M059J (cell line): ENCODE measurements at regions not wholly inside any gene's neighbourhood (a gene's known extent, or its start where the extent isn't known, plus 50 kb on each side); places are given as distances from the start of the nearest gene placed in this dataset.
"Not testable (repeated sequence)": the region's sequence is repeated elsewhere in the genome, so short reads cannot be mapped to it uniquely, and the experiment has no call there.

Experiments
- DNase-seq: peaks from one replicate; pipeline ENCODE4 v3.0.0-alpha.2; 2012; ENCODE audit warnings: low read depth

GRCh38 chr6:148602136-148602535, 144.7 kb upstream of the UST start:
- DNase-seq, result no peak

GRCh38 chr6:148608199-148608951, 138.5 kb upstream of the UST start:
- peak; percentile 33 for DNase-seq

GRCh38 chr6:148611213-148611612, 135.6 kb upstream of the UST start:
- peak; percentile 79 for DNase-seq

GRCh38 chr6:148612043-148612442, 134.8 kb upstream of the UST start:
- no peak for DNase-seq

GRCh38 chr6:148614602-148615001, 132.2 kb upstream of the UST start:
- DNase-seq, result no peak

GRCh38 chr6:148616841-148617240, 130.0 kb upstream of the UST start:
- DNase-seq, result no peak

- DNase-seq, result peak; percentile 67
Measured at GRCh38 chr6:148617530-148617929, 129.3 kb upstream of the UST start.

GRCh38 chr6:148619891-148620290, 126.9 kb upstream of the UST start:
- DNase-seq, result no peak

GRCh38 chr6:148620579-148621298, 126.1 kb upstream of the UST start:
- DNase-seq, result no peak

- no peak for DNase-seq
Measured at GRCh38 chr6:148625609-148626008, 121.2 kb upstream of the UST start.

GRCh38 chr6:148628251-148628650, 118.6 kb upstream of the UST start:
- DNase-seq, result no peak

GRCh38 chr6:148629181-148629580, 117.6 kb upstream of the UST start:
- no peak for DNase-seq

- no peak for DNase-seq
Measured at GRCh38 chr6:148629592-148630465, 117.0 kb upstream of the UST start.

- no peak for DNase-seq
Measured at GRCh38 chr6:148635070-148635743, 111.6 kb upstream of the UST start.

GRCh38 chr6:148641836-148642235, 105.0 kb upstream of the UST start:
- not testable (repeated sequence) for DNase-seq

- not testable (repeated sequence) for DNase-seq
Measured at GRCh38 chr6:148643208-148643607, 103.6 kb upstream of the UST start.

- not testable (repeated sequence) for DNase-seq
Measured at GRCh38 chr6:148645049-148645448, 101.8 kb upstream of the UST start.

- DNase-seq, result no peak
Measured at GRCh38 chr6:148648754-148649453, 97.9 kb upstream of the UST start.

GRCh38 chr6:148649454-148649963, 97.3 kb upstream of the UST start:
- no peak for DNase-seq

GRCh38 chr6:148650941-148651505, 95.8 kb upstream of the UST start:
- no peak for DNase-seq

GRCh38 chr6:148652205-148652604, 94.6 kb upstream of the UST start:
- no peak for DNase-seq
